22Rv1 (cell line): ENCODE measurements at regions not wholly inside any gene's neighbourhood (a gene's known extent, or its start where the extent isn't known, plus 50 kb on each side); places are given as distances from the start of the nearest gene placed in this dataset.

Experiments used
- ZFX ChIP-seq: fragments of 450-650 bp; IDR thresholded peaks from 2 replicates; pipeline ENCODE4 v1.6.1; 2017; ENCODE audit warnings: antibody characterized with exemption, borderline replicate concordance
- TF ChIP-seq, protein P1 (sequence below): fragments of 450-650 bp; IDR thresholded peaks from 2 replicates; pipeline ENCODE4 v1.5.1; 2017; ENCODE audit warnings: mild to moderate bottlenecking

DNA sequence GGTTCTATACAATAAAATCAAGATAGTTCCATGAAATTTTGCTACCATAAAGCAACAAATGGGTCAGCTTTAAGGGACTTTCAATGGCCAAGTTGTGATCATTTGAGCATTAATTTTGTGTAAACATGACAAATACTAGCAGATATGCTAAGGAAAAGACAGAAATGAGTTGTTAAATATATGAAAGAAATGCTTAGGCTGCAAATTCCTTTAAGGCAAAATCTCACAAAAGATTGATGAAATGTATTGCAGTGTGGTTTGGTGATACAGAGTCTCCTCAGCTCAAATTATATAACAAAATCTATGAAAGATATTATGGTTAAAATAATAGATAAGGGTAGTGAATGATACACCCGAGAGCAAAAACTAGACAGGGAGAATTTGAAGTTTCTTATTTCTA lies 377.2 kb downstream of the RAP2B start:
- TF ChIP-seq, protein P1, sequence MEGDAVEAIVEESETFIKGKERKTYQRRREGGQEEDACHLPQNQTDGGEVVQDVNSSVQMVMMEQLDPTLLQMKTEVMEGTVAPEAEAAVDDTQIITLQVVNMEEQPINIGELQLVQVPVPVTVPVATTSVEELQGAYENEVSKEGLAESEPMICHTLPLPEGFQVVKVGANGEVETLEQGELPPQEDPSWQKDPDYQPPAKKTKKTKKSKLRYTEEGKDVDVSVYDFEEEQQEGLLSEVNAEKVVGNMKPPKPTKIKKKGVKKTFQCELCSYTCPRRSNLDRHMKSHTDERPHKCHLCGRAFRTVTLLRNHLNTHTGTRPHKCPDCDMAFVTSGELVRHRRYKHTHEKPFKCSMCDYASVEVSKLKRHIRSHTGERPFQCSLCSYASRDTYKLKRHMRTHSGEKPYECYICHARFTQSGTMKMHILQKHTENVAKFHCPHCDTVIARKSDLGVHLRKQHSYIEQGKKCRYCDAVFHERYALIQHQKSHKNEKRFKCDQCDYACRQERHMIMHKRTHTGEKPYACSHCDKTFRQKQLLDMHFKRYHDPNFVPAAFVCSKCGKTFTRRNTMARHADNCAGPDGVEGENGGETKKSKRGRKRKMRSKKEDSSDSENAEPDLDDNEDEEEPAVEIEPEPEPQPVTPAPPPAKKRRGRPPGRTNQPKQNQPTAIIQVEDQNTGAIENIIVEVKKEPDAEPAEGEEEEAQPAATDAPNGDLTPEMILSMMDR: no peak
- TF ChIP-seq ZFX: no peak
